Amniotic epithelial cell (primary cell): ENCODE measurements at regions not wholly inside any gene's neighbourhood (a gene's known extent, or its start where the extent isn't known, plus 50 kb on each side); places are given as distances from the start of the nearest gene placed in this dataset.

Experiments used
- DNase-seq: peaks from one replicate; pipeline ENCODE4 v3.0.0-alpha.2; 2010; ENCODE audit warnings: low read depth

DNA sequence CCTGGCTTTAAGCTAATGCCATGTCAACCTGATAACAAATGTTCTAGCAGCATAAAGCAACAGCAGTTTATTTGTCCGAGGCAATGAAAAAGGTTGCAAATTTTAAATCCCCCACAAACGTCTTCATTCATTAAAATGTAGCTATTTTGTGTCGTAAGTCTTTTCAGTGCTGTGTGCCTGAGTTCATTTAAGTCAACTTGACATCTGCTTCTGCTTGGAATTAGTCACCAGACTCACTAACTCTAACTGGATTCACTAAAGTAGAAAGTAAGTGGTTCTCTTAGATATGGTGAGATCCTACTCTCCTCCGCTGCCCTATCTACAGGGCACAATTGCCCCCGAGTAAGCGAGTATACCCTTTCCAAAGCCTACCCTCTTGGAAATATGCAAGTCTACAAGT lies 118.4 kb upstream of the CHRM3 start:
- no peak for DNase-seq

DNA sequence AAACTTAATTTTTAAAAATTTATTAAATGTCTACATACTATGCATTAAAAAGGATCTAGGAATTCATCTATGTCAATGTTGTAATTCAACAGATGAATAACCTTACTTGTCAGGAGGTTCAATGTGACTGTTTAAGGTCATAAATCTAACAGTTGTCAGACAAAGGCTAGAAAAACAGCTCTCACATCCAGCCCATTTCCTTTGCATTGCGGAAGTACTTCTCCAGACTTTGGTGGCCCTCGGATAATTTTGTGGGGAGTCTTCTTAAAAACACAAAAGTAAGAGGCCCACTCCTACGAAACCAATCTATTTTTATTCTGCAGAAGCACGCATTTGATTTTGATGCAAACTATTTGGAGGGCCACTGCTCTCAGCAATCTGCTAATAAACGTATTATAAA lies 122.6 kb upstream of the CHRM3 start:
- DNase-seq = no peak

DNA sequence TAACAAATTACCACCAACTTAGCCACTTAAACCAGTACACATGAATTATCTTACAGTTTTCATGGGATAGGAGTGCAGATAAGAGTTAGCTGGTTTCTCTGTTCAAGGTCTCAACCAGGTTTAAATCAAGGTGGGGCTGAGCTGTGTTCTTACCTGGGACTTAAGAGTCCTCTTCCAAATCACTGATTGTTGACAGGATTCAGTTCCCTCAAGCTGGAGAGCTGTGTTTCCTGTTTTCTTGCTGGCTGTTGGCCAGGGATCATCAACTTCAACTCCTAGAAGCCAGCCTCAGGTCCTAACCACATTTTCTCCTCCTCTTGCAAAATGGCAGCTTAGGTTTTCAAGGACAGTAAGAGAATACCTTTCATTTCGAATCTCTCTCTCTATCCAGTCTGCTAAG lies 123.8 kb upstream of the CHRM3 start:
- no peak for DNase-seq

GRCh38 chr1:239261521-239261920 lies 124.8 kb upstream of the CHRM3 start:
- DNase-seq = no peak

DNA sequence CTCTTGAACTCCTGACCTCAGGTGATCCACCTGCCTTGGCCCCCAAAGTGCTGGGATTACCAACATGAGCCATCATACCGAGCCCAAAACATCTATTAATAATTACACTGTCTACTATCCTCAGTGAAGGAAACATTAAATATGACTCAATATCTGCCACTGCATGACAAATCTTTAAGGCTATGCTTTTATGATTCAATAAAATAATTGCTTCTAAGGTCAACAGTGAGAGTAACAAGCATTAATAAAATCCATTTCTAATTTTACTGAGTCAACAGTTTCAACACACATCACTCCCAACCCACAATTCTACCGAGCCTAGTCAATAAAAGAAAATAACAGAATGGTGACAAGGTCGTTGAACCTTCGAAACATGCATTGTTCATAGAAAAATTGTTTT lies 125.5 kb upstream of the CHRM3 start:
- no peak for DNase-seq

- no peak for DNase-seq
Measured at GRCh38 chr1:239255628-239256160, 130.7 kb upstream of the CHRM3 start.

- no peak for DNase-seq
Measured at GRCh38 chr1:239254999-239255398, 131.4 kb upstream of the CHRM3 start.

GRCh38 chr1:239253032-239253431 lies 133.3 kb upstream of the CHRM3 start:
- DNase-seq = peak; percentile 17

GRCh38 chr1:239250353-239251035 lies 135.9 kb upstream of the CHRM3 start:
- DNase-seq = peak; percentile 41

- peak; percentile 83 for DNase-seq
Measured at GRCh38 chr1:239247285-239247684, 139.1 kb upstream of the CHRM3 start.

GRCh38 chr1:239244084-239244483 lies 142.3 kb upstream of the CHRM3 start:
- DNase-seq = no peak

DNA sequence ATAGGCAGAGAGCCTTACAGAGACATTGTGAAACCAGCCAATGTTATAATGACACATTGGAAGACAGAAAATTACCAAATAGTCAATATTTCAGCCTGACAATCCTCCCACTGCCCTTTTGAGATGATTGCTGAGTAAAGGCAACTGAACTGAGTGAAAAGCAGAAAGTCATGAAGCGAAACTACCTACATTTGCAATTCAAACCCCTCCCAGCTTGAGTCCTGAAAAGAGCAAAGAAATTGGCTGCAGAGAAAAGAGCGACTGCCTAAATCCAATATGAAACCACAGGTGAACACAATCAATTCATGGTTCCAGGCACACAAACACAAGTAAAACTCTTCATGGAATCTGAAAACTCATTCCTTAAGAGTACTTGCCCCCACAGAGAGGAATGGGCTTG lies 143.4 kb upstream of the CHRM3 start:
- DNase-seq = no peak

DNA sequence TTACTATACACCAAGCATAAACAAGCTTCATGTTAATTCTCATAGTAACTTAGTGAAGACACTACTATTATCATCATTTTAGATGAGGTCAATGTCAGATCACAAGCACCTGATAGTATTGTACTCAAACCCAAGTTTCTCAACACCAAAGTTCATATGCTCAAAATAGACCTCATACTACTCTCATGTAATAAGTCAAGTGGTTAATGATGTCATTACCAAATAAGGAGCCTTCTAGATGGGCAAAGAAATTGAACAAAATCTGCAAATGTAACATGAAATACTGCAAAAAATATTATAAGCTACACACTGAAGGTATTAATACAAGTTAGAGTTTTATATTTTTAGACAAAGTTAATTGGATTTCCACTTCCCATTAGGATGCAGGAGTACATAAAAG lies 144.0 kb upstream of the CHRM3 start:
- no peak for DNase-seq

GRCh38 chr1:239240736-239241135 lies 145.6 kb upstream of the CHRM3 start:
- no peak for DNase-seq

GRCh38 chr1:239239529-239239928 lies 146.8 kb upstream of the CHRM3 start:
- DNase-seq = no peak

- no peak for DNase-seq
Measured at GRCh38 chr1:239237912-239238311, 148.5 kb upstream of the CHRM3 start.

GRCh38 chr1:239233626-239234025 lies 152.7 kb upstream of the CHRM3 start:
- no peak for DNase-seq

DNA sequence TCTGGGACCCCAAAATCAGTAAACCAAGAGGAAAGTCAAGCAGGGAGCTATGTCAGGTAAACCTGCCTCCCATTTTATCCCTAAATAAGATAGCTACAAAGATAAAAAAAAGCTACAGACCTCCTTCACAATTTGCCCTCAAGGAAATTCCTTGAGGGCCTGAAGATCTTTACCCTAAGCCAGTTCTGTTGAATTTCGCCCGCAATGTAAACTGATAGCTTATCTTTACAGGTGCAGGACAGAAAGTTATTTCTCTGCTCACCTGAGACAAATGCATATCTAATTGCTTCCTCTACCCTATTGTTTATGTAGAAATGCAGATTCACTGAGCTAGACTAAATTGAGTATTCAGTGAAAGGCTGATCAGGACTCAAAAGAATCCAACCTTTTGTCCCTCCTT lies 153.4 kb upstream of the CHRM3 start:
- DNase-seq = no peak

- DNase-seq = no peak
Measured at GRCh38 chr1:239228451-239228850, 157.9 kb upstream of the CHRM3 start.

GRCh38 chr1:239225396-239225795 lies 161.0 kb upstream of the CHRM3 start:
- no peak for DNase-seq

DNA sequence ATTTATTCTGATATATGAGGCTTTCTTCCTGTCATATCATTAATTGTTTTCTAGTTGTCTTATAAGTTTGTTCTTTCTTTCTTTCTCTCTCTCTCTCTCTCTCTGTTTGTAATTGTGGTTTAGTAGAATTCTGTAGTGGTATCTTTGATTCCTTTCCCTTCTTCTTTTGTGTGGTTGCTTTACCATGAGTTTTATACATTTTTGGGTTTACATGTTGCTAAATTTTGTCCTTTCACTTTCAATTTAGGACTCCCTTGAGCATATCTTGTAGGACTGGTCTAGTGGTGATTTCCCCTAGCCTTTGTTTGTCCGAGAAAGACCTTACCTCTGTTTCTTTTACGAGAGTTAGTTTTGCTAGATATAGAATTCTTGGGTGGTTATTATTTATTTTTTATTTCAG lies 162.3 kb upstream of the CHRM3 start:
- no peak for DNase-seq

DNA sequence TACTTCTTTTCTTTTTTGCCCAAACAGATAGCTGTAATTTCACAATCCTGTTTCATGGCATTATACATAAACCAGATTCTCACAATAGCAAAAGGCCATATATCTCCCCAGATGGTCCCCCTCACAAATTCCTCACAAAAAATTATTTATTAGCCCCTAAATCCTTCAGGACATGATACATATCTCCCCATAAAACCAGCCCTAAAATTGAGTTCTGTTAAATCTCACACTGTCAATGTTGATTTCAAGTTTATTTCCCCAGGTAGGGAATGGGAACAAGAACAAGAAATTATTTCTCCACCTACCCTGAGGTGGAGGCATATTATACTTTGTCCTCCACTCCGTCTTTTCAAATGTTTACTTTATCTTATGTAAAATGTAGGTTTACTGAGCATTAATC lies 163.4 kb upstream of the CHRM3 start:
- DNase-seq = no peak

DNA sequence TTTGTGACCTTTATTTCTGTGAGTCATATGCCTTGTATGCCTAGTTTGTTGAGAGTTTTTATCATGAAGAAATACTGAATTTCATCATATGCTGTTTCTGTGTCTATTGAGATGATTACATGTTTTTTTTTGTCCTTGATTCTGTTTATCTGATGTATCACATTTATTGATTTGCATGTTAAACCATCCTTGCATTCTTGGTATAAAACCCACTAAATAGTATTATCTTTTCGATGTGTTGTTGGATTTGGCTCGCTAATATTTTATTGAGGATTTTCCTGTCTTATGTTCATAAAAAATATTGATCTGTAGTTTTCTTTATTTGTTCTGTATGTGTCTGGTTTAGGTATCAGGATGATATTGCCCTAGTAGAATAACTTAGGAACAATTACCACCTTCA lies 164.7 kb upstream of the CHRM3 start:
- DNase-seq = peak; percentile 1

DNA sequence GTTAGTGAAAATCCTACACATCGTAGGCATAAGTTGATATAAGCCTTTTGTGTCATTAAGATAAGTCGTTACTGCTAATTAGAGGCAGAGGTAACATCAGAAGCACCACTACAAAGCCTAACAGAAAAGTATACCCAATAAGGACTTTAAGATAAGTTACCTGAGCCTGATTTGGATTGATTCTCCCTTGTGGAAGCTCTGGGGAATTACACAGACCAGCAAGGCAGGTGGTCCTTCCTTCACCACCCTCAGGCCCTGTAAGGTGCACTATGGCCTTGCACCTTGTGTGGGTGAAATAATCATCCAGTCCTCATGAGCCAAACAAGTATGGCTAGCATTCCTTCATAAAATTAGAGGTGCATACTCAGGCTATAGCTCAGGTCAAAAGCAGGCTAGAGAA lies 166.7 kb upstream of the CHRM3 start:
- DNase-seq = no peak
